HEK293 (cell line): ENCODE measurements at regions not wholly inside any gene's neighbourhood (a gene's known extent, or its start where the extent isn't known, plus 50 kb on each side); places are given as distances from the start of the nearest gene placed in this dataset.

Source experiments
- OVOL3 ChIP-seq: fragments of 450-650 bp; formaldehyde crosslinking; IDR thresholded peaks from 2 replicates; pipeline ENCODE4 v1.5.1; 2016; ENCODE audit warnings: missing biosample characterization, missing genetic modification characterization
- REST ChIP-seq: fragments of 450-650 bp; formaldehyde crosslinking; IDR thresholded peaks from 2 replicates; pipeline ENCODE4 v1.5.1; 2016; ENCODE audit warnings: missing biosample characterization, missing genetic modification characterization
- ZNF433 ChIP-seq: fragments of 450-650 bp; formaldehyde crosslinking; IDR thresholded peaks from 2 replicates; pipeline ENCODE4 v1.5.1; 2016; ENCODE audit warnings: missing biosample characterization, missing genetic modification characterization, low read depth
- ZNF629 ChIP-seq: fragments of 450-650 bp; formaldehyde crosslinking; IDR thresholded peaks from 2 replicates; pipeline ENCODE4 v1.5.1; 2017; ENCODE audit warnings: missing biosample characterization, missing genetic modification characterization
- TF ChIP-seq, protein P1 (sequence below): fragments of 450-650 bp; formaldehyde crosslinking; IDR thresholded peaks from 2 replicates; pipeline ENCODE4 v1.5.1; 2016; ENCODE audit warnings: missing biosample characterization, missing genetic modification characterization
- TF ChIP-seq, protein P2 (sequence below): fragments of 450-650 bp; formaldehyde crosslinking; IDR thresholded peaks from 2 replicates; pipeline ENCODE4 v1.5.1; 2016; ENCODE audit warnings: missing biosample characterization, missing genetic modification characterization

- TF ChIP-seq, protein P1, sequence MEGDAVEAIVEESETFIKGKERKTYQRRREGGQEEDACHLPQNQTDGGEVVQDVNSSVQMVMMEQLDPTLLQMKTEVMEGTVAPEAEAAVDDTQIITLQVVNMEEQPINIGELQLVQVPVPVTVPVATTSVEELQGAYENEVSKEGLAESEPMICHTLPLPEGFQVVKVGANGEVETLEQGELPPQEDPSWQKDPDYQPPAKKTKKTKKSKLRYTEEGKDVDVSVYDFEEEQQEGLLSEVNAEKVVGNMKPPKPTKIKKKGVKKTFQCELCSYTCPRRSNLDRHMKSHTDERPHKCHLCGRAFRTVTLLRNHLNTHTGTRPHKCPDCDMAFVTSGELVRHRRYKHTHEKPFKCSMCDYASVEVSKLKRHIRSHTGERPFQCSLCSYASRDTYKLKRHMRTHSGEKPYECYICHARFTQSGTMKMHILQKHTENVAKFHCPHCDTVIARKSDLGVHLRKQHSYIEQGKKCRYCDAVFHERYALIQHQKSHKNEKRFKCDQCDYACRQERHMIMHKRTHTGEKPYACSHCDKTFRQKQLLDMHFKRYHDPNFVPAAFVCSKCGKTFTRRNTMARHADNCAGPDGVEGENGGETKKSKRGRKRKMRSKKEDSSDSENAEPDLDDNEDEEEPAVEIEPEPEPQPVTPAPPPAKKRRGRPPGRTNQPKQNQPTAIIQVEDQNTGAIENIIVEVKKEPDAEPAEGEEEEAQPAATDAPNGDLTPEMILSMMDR (tag by site-specific recombination): no peak
- TF ChIP-seq OVOL3 (tag by site-specific recombination): no peak
- no peak for TF ChIP-seq REST (tag by site-specific recombination)
- no peak for TF ChIP-seq ZNF629 (tag by site-specific recombination)
- no peak for TF ChIP-seq ZNF433 (tag by site-specific recombination)
- TF ChIP-seq, protein P2, sequence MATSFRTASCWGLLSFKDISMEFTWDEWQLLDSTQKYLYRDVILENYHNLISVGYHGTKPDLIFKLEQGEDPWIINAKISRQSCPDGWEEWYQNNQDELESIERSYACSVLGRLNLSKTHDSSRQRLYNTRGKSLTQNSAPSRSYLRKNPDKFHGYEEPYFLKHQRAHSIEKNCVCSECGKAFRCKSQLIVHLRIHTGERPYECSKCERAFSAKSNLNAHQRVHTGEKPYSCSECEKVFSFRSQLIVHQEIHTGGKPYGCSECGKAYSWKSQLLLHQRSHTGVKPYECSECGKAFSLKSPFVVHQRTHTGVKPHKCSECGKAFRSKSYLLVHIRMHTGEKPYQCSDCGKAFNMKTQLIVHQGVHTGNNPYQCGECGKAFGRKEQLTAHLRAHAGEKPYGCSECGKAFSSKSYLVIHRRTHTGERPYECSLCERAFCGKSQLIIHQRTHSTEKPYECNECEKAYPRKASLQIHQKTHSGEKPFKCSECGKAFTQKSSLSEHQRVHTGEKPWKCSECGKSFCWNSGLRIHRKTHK (tag by site-specific recombination): no peak
These were observed 435.6 kb upstream of the DYNLRB2 start for GRCh38 chr16:80105160-80105559.
